HG03159 (cell line): ENCODE measurements at regions not wholly inside any gene's neighbourhood (a gene's known extent, or its start where the extent isn't known, plus 50 kb on each side); places are given as distances from the start of the nearest gene placed in this dataset.
A peak's percentile ranks its signal among the peaks of the same experiment; 100 is the strongest.
"Not testable (repeated sequence)": the region's sequence is repeated elsewhere in the genome, so short reads cannot be mapped to it uniquely, and the experiment has no call there.

Experiments
- ATAC-seq: cut with Tn5 transposase; IDR thresholded peaks from one replicate; pipeline ENCODE4 v1.9.1; 2021; ENCODE audit warnings: mild to moderate bottlenecking, moderate library complexity; ENCODE audit not compliant: unreplicated experiment

- no peak for ATAC-seq
Measured at GRCh38 chr2:150371044-150371818, 116.2 kb downstream of the RND3 start.

DNA sequence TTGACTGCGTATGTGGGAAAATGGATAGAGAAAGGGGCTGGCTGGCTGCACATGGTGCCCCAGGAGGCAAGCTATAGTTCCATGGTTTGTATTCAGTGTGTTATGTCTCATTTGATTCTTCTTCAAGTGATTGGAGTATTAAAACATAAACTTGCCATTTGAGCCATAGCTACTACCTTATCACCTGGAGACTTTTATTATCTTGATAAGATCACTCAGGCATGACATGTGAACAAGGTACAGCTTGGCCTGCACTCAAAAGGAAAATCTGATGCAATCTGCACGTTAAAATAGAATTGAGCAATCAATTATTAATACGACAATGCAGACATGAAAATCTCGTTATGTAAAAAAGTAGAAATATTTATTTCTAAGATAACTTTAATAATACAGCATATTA is 116.9 kb downstream of the RND3 start:
- ATAC-seq, result no peak

GRCh38 chr2:150369862-150370261 is 117.6 kb downstream of the RND3 start:
- no peak for ATAC-seq

- no peak for ATAC-seq
Measured at GRCh38 chr2:150358468-150358807, 129.0 kb downstream of the RND3 start.

DNA sequence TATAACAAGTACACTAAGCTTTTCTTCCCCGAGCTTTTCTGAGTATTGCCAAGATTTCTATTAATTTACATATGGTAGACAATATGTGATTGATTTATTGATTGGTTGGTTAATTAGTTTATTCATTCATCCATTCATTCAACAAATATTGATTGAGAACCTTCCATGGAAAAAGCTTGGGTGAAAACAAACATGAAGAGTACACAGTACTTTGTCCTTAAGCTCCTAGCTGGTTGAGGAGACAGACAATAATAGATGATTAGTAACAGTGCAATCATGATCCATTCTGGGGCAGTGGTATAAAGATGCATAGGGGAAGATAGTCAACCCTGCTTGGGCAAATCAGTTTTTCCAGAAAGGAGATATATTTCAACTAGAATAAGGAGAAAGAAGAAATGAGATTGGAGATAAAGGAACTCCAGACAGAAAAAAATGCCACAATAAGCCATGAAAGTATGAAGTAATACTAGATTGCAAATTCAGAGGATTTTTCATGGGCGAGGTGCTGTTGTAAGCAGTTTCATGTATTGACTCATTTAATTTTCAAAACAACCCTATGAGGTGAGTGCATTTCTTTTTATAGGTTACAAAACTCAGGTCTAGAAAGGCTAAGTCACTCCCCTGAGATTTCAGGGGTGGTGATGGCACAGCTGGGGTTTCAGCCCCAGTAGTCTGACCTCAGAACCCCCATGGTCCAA is 129.5 kb downstream of the RND3 start:
- ATAC-seq, result peak; percentile 69

GRCh38 chr2:150355440-150355839 is 132.0 kb downstream of the RND3 start:
- ATAC-seq, result no peak

DNA sequence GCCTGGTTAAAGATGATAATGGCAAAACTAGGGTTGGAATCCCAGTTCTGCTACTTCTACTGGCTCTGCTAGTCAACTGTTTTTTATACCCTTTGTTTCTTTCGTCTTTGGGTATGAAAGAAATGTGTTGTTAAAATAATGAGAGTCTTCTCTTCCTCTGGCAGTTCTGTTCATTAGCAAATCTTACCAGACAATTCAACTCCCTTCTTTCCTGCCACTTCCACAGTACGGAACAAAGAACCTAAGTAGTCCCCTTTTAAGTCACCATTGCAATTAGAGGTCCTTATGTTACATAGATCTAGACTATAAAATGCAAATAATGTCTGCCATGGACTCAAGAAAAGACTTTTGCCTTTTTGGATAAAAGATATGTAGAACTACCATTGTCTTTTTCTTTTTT is 134.1 kb downstream of the RND3 start:
- no peak for ATAC-seq

DNA sequence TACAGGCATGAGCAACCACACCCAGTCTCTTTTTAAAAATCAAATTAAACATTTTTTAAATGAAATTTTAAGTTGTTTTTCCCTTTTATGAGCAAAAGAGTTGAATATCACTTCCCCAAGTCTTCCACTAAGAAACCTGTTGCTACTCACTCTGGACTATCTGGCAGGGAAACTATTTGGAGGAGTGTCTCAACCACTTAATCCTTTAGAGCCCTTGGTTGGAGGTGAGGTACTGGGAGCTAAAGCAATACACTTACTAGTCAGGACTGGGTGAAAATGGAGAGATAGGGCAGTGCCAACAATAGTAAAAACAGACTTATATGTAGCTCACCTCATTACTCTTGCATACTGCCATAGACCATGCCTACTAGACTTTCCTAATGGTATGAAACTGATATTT is 135.5 kb downstream of the RND3 start:
- ATAC-seq, result no peak

DNA sequence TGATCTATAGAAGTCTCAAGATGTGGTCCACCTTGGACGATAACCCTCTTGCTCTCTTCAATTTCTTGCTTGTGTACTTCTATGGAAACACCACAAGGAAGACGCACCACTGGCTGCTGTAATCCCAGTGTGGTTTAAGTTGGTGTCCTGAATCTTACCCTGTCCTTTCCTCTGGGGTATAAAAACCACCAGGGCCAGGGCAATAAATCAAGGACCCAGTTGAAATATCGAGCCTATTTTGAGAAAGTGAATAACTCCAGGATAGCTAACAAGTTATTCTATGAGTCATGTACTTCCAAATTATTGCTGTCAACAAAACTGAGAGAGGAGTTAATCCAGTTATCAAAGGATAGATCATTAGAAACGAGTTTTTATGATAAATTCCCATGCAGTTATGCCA is 137.0 kb downstream of the RND3 start:
- ATAC-seq, result no peak

- ATAC-seq, result no peak
Measured at GRCh38 chr2:150346806-150347205, 140.7 kb downstream of the RND3 start.

DNA sequence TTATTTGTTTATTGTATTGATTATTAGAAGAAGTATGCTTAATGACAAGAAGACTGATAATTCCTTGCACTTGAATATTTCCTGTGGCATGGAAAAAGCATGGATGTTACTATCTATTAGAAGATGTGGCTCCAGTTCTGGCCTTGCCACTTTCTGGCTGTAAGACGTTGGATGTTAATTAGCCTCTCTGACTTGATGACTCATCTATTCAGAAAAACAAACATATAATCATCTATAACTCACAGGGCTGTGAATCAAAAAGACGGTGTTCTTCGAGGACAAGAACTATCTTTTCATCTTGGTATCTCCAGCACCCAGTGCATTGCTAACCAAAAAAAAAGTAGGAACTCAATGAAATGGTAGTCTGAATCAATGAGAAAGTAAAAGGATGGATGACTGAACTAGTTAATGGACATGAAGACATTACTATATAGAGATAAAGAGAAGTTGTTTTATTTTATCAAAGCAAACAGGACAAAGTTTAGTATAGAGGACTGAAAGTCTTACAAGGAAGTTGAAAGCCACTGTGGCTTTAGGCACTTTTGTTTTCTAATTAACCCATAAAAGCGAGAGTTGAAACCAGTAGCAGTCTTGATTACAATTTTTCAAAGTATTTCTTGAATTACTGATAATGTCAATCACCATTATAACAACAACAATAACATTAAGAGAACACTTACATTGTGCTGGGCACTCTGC is 145.3 kb downstream of the RND3 start:
- ATAC-seq, result no peak

DNA sequence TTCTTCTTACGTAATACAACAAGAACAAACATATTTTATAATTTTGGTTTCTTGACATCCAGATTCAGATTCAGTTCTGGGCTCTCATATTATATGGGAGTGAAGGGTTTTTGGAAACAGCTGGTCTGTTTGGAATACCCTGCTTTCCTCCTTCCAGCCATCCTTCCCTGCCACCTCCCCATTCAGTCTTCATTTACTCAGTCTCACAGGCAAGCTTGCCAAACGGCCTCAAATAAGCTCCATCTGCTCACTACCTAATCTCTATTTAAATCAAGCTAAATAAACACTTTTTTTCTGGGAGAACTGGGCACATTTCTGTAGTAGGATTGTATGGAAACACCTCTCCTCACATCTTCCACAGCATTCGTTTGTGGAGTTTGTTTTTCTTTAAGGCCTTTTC is 147.5 kb downstream of the RND3 start:
- ATAC-seq, result no peak

DNA sequence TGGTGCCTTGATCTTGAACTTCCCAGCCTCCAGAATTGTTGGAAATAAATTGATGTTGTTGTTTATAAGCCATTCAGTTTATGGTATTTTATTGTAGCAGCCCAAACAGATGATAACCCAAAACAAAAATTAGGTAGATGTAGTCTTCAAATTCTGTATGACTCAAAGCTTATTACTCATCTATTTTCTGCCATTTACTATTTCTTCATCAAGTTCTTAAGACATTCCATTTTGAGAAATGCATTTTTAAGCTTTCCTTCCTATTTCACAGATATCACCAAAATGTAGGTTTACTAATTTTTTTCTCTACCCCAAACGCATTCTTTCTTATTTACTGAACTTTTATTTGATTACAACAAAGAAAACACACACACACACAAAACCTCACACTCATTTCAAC is 148.2 kb downstream of the RND3 start:
- ATAC-seq, result no peak

GRCh38 chr2:150335596-150335995 is 151.9 kb downstream of the RND3 start:
- no peak for ATAC-seq

DNA sequence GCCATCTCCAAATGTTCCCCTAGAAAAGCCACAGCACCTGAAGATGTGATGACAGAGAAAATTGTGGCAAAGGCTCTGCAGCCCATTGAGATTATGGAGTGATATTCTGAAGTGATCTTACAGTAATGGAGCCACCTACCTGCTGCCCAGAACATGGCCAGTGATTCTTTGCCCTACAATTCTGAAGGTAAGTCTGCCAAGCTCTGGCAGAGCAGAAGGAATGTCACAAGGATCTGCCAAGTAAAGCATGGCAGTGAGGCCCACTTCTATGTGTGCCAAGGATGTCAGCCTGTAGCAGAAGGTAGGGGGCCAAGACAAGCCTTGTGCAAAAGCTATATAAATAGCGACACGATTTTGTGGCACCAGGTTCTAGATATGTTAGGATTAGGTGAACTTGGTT is 155.1 kb downstream of the RND3 start:
- ATAC-seq, result no peak

GRCh38 chr2:150327564-150328489 is 159.6 kb downstream of the RND3 start:
- no peak for ATAC-seq

DNA sequence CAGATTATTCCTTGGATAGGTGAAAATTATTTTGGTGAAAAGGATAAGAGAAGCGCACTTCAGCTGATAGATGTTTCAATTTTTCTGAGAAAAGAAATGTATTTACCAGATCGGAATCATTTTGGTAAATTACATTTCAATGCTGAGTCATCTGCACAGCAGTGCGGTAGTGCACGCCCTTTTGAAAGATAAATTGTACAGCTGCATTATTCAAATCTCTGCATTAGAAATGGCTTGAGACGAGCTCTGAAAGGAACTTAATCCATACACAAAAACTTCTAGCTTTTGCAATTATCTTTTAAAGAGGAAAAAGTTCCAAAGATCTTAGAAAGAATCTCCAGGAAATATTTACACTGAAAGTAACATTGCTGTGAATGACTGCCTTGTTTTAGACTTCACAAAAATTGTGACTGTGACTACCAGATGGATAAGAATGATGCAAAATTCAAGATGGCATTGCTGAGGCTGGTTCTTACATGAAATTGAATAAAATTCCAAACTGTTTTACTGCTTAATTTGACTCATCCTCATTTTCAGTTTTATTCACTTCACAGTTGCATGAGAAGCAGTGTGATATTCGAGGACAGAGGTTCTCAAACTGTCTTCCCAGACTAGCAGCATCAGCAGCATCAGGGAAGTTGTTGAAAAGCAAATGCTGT is 161.7 kb downstream of the RND3 start:
- no peak for ATAC-seq

DNA sequence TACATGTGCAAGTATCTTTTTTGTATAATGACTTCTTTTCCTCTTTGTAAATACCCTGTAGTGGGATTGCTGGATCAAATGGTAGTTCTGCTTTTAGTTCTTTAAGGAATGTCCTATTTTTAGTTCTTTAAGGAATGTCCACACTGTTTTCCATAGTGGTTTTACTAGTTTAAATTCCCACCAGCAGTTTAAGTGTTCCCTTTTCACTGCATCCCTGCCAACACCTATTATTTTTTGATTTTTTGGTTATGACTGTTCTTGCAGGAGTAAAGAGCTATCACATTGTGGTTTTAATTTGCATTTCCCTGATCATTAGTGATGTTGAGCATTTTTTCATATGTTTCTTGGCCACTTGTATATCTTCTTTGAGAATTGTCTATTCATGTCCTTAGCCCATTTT is 164.4 kb downstream of the RND3 start:
- not testable (repeated sequence) for ATAC-seq

DNA sequence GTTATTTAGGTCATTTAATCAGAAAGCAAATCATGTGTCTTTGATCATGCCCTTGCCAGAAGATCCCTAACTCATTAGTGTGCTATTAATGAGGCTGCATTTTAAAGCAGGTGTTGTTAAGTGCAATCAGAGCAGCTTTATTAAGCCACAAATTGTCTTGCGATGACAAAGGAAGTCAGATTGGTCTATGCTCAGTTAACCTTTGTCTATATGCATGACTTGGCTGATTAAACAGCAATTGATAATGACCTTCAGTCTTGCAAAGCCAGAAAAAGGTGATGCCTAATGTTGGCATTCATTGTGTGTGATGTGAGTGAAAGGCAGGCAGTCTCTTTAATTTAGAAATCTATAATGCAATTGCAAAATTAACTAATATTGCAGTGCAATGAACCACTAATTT is 166.9 kb downstream of the RND3 start:
- no peak for ATAC-seq
